GM12891 (cell line): ENCODE measurements at regions not wholly inside any gene's neighbourhood (a gene's known extent, or its start where the extent isn't known, plus 50 kb on each side); places are given as distances from the start of the nearest gene placed in this dataset.

Experiments
- PAX5 ChIP-seq: IDR thresholded peaks from 2 replicates; pipeline ENCODE4 v1.6.1; 2011; ENCODE audit warnings: low read length, moderate library complexity, mild to moderate bottlenecking; ENCODE audit not compliant: insufficient read depth, severe bottlenecking
- POLR2A ChIP-seq: IDR thresholded peaks from 2 replicates; pipeline ENCODE4 v1.6.1; 2011; ENCODE audit warnings: low read depth, low read length, control low read depth
- POLR2AphosphoS5 ChIP-seq: IDR thresholded peaks from 2 replicates; pipeline ENCODE4 v1.6.1; 2011; ENCODE audit warnings: low read depth, low read length, control low read depth
- POU2F2 ChIP-seq: IDR thresholded peaks from 2 replicates; pipeline ENCODE4 v1.6.1; 2011; ENCODE audit warnings: low read depth, mild to moderate bottlenecking, control low read depth, low read length, moderate library complexity
- SPI1 ChIP-seq: IDR thresholded peaks from 2 replicates; pipeline ENCODE4 v1.6.1; 2011; ENCODE audit warnings: low read depth, low read length, control low read depth
- TAF1 ChIP-seq: IDR thresholded peaks from 2 replicates; pipeline ENCODE4 v1.6.1; 2011; ENCODE audit warnings: low read depth, low read length, control low read depth

DNA sequence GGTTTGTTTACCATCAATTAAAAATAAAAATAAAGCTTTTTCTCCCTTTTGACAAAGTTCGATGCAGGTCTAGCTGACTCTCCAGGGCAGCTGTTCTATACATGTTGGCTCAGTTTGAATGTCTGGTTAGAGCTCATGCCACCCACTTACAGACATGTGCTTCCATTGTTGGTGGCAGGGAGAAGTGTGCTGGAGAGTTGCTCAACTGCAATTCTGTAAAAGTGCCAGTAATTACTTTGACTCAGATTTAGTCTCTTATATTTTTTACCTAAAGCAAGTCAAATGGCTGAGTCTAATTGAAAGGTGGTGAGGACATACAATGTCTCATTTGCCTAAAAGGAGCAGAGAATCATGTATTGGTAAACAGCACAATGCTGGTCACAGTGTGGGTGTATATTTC lies 609.1 kb upstream of the SYT4 start:
- TF ChIP-seq POLR2A (no peak), POLR2AphosphoS5 (no peak), PAX5 (no peak), TAF1 (no peak), POU2F2 (no peak), SPI1 (no peak)
